ENCODE measurements at regions not wholly inside any gene's neighbourhood (a gene's known extent, or its start where the extent isn't known, plus 50 kb on each side); places are given as distances from the start of the nearest gene placed in this dataset.

DNA sequence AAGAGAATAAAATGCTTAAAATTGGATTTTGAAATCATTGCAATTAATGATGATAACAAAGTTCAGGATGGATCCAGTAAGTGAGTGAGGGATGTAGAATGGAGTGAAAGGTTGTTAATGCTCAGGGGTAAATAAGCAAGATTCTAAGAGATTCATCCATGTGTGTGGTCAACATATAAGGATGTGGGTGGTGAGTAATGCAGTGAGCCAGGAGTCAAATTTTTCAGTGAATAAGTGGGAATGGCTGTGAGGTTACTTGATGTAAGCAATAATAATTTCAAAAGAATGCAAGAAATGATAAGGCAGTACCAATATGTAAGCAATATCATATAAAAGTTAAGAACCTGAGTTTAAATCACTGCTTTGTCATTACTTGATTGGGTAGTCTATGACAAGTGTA, 207.5 kb upstream of the ADGRB3 start:
- ChIA-PET POLR2A (ENCODE audit: partially characterized antibody) (no interaction called here), CTCF (ENCODE audit: partially characterized antibody) (no interaction called here)
- no peak overlapping the region for H2AK5ac ChIP-seq (ENCODE audit: low read depth, low read length)
- no peak overlapping the region for H4K8ac ChIP-seq (ENCODE audit: extremely low read depth, insufficient read depth, low read length)
- H4K20me1 ChIP-seq (replicated peaks in 1 of 2; ENCODE audit: control insufficient read depth in 1 of 2, insufficient read depth in 2 of 2, low read length in 2 of 2): no peaks in the 10 kb centered on the region
- no peak overlapping the region for H3K14ac ChIP-seq (ENCODE audit: insufficient read length)
- H3K4me1 ChIP-seq (replicated peaks in 1 of 4; ENCODE audit: control insufficient read depth in 3 of 4, insufficient read depth in 4 of 4, low read length in 3 of 4): no peaks in the 10 kb centered on the region
- no peaks in the 10 kb centered on the region for H3K36me3 ChIP-seq (ENCODE audit: control insufficient read depth in 2 of 4, insufficient read depth in 4 of 4, low read length in 3 of 4)
- H4K5ac ChIP-seq (ENCODE audit: insufficient read length, low read depth, low read length): no peak overlapping the region
- no peaks in the 10 kb centered on the region for H3K27me3 ChIP-seq (replicated peaks in 1 of 4; ENCODE audit: control insufficient read depth in 3 of 4, extremely low read depth in 1 of 4, insufficient read depth in 3 of 4, low read length in 3 of 4)
- H3K4ac ChIP-seq (replicated peaks; ENCODE audit: insufficient read length, low read depth, low read length): no peak overlapping the region
- no peaks in the 10 kb centered on the region for H3K79me1 ChIP-seq (ENCODE audit: low read depth, low read length)
- H3K23me2 ChIP-seq (ENCODE audit: low read depth, low read length): no peaks in the 10 kb centered on the region
- no peak overlapping the region for H3K56ac ChIP-seq (replicated peaks; ENCODE audit: insufficient read length, low read depth, low read length)
- no peak overlapping the region for H4K91ac ChIP-seq (replicated peaks; ENCODE audit: insufficient read length, low read length)
- no peak overlapping the region for H3K18ac ChIP-seq (ENCODE audit: extremely low read depth, low read length)
- H3K9ac ChIP-seq (replicated peaks in 1 of 4; ENCODE audit: extremely low read depth in 1 of 4, low read depth in 3 of 4, low read length in 3 of 4): no peak overlapping the region
- no peak overlapping the region for H2BK12ac ChIP-seq (ENCODE audit: low read depth, low read length)
- H3K23ac ChIP-seq (ENCODE audit: insufficient read length): no peak overlapping the region
- DNase-seq (ENCODE audit: low read depth in 1 of 2, low spot score in 2 of 2) (no peak), FAIRE-seq (no peak)
- no peak overlapping the region for H3K4me2 ChIP-seq (ENCODE audit: insufficient read depth in 1 of 2, low read depth in 2 of 2, low read length in 2 of 2)
- TF ChIP-seq GABPA (IDR thresholded peaks at IDR 0.05; ENCODE audit: borderline replicate concordance, insufficient read depth, low read length) (no peak), HDAC6 (IDR thresholded peaks at IDR 0.05; ENCODE audit: low read depth, low read length) (no peak), CHD2 (IDR thresholded peaks at IDR 0.05; ENCODE audit: low read length) (no peak), YY1 (IDR thresholded peaks at IDR 0.05; ENCODE audit: low read depth, low read length) (no peak)
- TF ChIP-seq, protein P1, sequence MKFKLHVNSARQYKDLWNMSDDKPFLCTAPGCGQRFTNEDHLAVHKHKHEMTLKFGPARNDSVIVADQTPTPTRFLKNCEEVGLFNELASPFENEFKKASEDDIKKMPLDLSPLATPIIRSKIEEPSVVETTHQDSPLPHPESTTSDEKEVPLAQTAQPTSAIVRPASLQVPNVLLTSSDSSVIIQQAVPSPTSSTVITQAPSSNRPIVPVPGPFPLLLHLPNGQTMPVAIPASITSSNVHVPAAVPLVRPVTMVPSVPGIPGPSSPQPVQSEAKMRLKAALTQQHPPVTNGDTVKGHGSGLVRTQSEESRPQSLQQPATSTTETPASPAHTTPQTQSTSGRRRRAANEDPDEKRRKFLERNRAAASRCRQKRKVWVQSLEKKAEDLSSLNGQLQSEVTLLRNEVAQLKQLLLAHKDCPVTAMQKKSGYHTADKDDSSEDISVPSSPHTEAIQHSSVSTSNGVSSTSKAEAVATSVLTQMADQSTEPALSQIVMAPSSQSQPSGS (IDR thresholded peaks at IDR 0.05; ENCODE audit: low read length): no peak
- no peak overlapping the region for H2BK5ac ChIP-seq (ENCODE audit: low read depth, low read length)
- no peak overlapping the region for H2BK120ac ChIP-seq (replicated peaks; ENCODE audit: low read depth, low read length)
- no peak overlapping the region for H2BK20ac ChIP-seq (ENCODE audit: low read length)
- no peaks in the 10 kb centered on the region for H3K79me2 ChIP-seq (ENCODE audit: control insufficient read depth in 1 of 2, insufficient read depth in 2 of 2, low read length in 2 of 2)
- no peak overlapping the region for H2AFZ ChIP-seq (ENCODE audit: low read length)
- no peak overlapping the region for H2BK15ac ChIP-seq (ENCODE audit: low read length)
- H3K9me3 ChIP-seq (ENCODE audit: insufficient read depth in 2 of 2, low read depth in 1 of 2, low read length in 1 of 2): no peaks in the 10 kb centered on the region
- H3K27ac ChIP-seq (ENCODE audit: low read depth, low read length): no peak overlapping the region
- no peak overlapping the region for H3K4me3 ChIP-seq (ENCODE audit: extremely low read depth in 1 of 4, insufficient read depth in 2 of 4, low read depth in 3 of 4, low read length in 4 of 4)

Measured in H1 (cell line).